GM06990 (cell line): ENCODE measurements at regions not wholly inside any gene's neighbourhood (a gene's known extent, or its start where the extent isn't known, plus 50 kb on each side); places are given as distances from the start of the nearest gene placed in this dataset.

ENCODE experiments used
- DNase-seq: peaks from one replicate; pipeline ENCODE4 v3.0.0-alpha.2; 2011; ENCODE audit not compliant: insufficient read length; ENCODE audit errors: extremely low read depth
- H3K27me3 ChIP-seq: replicated peaks from 2 replicates; pipeline ENCODE4 v1.6.0; 2011; ENCODE audit warnings: low read length; ENCODE audit not compliant: control insufficient read depth, insufficient read depth
- H3K36me3 ChIP-seq: 2 replicates; pipeline ENCODE4 v1.5.1; 2011; ENCODE audit warnings: low read length; ENCODE audit not compliant: control insufficient read depth, insufficient read depth
- H3K4me3 ChIP-seq: replicated peaks from 2 replicates; pipeline ENCODE4 v1.5.1; 2011; ENCODE audit warnings: low read depth, mild to moderate bottlenecking, control low read depth, low read length
- TF ChIP-seq, protein P1 (sequence below): IDR thresholded peaks from 2 replicates; pipeline ENCODE4 v1.5.1; 2011; ENCODE audit warnings: low read length, control low read depth, mild to moderate bottlenecking, inconsistent platforms; ENCODE audit not compliant: insufficient read depth, poor library complexity, severe bottlenecking

- H3K4me3 ChIP-seq = no peak overlapping the region
Observed at GRCh38 chr3:117801912-117802239, 1092.3 kb downstream of the TUSC7 start.

GRCh38 chr3:117809186-117810081, 1099.9 kb downstream of the TUSC7 start:
- no peak for DNase-seq
- H3K27me3 ChIP-seq = no peaks in the 10 kb centered on the region
- no peaks in the 10 kb centered on the region for H3K36me3 ChIP-seq
- TF ChIP-seq, protein P1, sequence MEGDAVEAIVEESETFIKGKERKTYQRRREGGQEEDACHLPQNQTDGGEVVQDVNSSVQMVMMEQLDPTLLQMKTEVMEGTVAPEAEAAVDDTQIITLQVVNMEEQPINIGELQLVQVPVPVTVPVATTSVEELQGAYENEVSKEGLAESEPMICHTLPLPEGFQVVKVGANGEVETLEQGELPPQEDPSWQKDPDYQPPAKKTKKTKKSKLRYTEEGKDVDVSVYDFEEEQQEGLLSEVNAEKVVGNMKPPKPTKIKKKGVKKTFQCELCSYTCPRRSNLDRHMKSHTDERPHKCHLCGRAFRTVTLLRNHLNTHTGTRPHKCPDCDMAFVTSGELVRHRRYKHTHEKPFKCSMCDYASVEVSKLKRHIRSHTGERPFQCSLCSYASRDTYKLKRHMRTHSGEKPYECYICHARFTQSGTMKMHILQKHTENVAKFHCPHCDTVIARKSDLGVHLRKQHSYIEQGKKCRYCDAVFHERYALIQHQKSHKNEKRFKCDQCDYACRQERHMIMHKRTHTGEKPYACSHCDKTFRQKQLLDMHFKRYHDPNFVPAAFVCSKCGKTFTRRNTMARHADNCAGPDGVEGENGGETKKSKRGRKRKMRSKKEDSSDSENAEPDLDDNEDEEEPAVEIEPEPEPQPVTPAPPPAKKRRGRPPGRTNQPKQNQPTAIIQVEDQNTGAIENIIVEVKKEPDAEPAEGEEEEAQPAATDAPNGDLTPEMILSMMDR = no peak
- no peak overlapping the region for H3K4me3 ChIP-seq

More at GRCh38 chr3:117801912-117802239, 1092.3 kb downstream of the TUSC7 start:
- Histone ChIP-seq H3K36me3 (no peaks in the 10 kb centered on the region), H3K27me3 (no peaks in the 10 kb centered on the region)
- TF ChIP-seq, protein P1 = no peak
- DNase-seq = no peak

- DNase-seq = no peak
- H3K27me3 ChIP-seq = no peaks in the 10 kb centered on the region
- H3K36me3 ChIP-seq = no peaks in the 10 kb centered on the region
- TF ChIP-seq, protein P1 = no peak
- no peak overlapping the region for H3K4me3 ChIP-seq
Observed at GRCh38 chr3:117811786-117812185, 1102.2 kb downstream of the TUSC7 start.

- no peaks in the 10 kb centered on the region for H3K36me3 ChIP-seq
- no peak overlapping the region for H3K4me3 ChIP-seq
- H3K27me3 ChIP-seq = no peaks in the 10 kb centered on the region
- no peak for DNase-seq
- TF ChIP-seq, protein P1 = no peak
Observed at GRCh38 chr3:117814975-117815374, 1105.4 kb downstream of the TUSC7 start.

DNA sequence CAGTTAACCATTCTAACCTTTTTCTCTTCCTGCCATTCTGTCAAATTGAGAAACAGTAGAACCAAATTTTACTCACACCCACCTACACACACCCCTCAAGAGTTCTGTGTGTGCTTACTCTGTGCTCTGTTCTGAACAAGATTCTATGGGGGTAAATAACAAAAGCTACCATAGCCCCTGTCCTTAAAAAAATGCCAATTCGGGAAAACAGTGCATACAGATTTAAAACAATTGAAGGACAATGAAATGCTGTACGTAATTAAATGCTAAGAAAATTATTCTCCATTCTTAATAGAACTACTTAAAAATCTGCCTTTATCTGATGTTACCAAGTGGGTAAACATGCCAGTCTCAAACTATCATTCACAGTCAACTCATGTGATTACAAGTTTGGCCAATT, 1107.5 kb downstream of the TUSC7 start:
- Histone ChIP-seq H3K36me3 (no peaks in the 10 kb centered on the region), H3K27me3 (no peaks in the 10 kb centered on the region), H3K4me3 (no peak overlapping the region)
- TF ChIP-seq, protein P1 = no peak
- no peak for DNase-seq
